Posterior cingulate gyrus (tissue), 11 donors: ENCODE measurements at regions not wholly inside any gene's neighbourhood (a gene's known extent, or its start where the extent isn't known, plus 50 kb on each side); places are given as distances from the start of the nearest gene placed in this dataset.

Source experiments
- DNase-seq, 10 donors: peaks; one replicate each; pipeline versions ENCODE4 v3.0.0 to v3.0.0-alpha.2; 2020 to 2021; ENCODE audit warnings: mixed read lengths in 3 of 10
- intact Hi-C: fragments of 100-400 bp; cut with DNase I; formaldehyde crosslinking; loops from one replicate; pipeline ENCODE4 v1.15.1; 2023

DNA sequence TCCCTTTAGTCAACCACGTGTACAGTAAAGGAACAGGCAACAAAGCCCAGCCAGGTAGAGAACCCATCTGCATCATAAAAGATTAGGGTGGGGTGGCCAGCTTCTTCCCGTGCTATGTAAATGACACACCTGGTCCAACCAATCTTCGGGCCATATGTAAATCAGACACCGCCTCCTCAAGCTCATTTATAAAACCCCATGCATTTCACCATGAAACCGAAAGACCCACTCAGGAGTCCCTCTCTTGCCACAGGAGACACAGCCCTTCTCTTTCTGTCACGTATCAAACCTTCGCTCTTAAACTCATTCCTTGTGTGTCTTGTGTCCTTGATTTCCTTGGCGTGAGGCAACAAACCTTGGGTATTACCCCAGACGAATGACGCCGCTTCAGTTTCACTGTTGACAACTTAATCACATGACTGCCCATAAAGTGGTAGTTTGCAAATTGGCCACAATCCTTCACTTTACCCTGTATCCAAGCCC is 59.8 kb upstream of the TBPL2 start:
- intact Hi-C loops: no loop called here
- no peak for DNase-seq

DNA sequence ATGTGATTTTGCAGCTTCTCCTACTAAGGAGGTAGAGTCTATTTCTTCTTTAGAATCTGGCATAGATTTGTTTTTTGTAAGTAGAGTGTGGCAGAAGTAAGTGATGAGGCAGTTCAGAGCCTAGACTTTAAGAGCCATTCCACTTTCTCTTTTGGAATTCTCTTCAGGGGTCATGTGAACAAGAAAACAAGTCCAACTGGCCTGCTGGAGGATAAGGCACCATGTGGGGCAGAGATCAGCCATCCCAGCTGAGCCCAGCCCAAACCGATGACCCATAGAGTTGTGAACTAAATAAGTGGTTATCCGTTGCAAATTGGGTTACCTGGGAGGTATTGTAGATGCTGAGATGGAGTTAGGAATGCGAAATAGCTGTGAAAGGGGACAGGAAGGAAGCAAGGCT is 60.3 kb upstream of the TBPL2 start:
- intact Hi-C loops: no loop called here
- DNase-seq: no peak

DNA sequence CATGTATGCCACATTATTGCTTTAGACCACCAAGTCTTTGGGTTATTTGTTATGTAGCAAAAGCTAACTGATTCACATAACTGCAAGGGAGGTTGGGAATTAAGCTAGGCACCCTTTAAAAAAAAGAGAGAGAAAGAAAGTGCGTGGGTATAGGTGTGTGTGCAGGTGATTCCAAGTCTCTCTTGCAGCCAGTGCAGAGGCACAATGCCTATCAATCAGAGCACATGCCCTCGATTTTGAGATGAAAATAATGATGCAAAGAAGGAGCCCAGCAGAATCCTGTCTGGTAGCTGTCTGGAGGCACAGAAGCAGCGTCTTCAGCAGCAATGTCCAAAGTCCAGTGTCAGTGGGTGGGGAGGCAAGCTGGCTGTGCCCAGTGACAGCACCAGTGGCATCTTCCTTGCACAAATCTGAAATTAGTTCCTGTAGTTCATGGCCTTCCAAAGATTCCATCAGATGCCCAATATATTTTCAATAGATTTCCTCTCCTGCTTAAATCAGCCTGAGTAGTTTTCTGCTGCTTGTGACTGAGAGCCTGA is 62.4 kb upstream of the TBPL2 start:
- intact Hi-C loops: no loop called here
- DNase-seq: no peak

GRCh38 chr14:55505846-55506245 is 65.4 kb upstream of the TBPL2 start:
- no peak for DNase-seq
- intact Hi-C loops: no loop called here

DNA sequence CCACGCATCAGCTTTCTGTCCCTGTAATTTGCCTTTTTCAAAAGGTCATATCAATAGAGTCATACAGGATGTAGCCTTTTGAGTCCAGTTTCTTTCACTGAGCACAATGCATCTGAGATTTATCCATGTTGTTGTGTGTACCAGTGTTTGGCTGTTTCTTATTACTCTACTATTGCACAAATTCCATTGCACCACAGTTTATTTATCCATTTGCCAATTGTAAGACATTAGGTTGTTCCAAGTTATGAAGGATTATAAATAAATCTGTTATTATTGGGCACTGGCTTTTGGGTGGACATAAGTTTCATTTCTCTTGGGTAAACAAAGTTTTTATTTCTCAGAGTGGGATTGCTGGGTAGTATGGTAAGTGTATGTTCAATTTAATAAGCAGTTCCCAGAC is 68.3 kb upstream of the TBPL2 start:
- intact Hi-C loops: no loop called here
- no peak for DNase-seq

DNA sequence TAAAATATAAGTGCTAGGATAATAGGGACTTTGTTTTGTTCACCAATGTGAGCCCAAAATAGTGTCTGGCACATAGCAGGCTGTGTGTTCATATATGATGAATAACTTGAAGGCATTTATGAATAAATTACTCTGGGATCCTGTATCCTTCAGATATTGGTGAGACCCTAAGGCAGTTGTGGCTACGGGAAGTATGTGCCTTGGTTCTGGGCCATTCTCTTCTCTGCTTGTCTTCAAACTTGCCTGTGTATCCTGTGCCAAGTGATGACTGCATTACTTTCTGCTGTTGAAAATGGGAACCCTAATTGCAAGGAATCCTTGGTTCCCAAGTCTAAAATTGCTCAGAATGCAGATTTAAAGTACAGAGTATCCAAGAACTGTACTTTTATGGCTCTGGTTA is 67.6 kb upstream of the KTN1 start:
- intact Hi-C loops: no loop called here
- no peak for DNase-seq

DNA sequence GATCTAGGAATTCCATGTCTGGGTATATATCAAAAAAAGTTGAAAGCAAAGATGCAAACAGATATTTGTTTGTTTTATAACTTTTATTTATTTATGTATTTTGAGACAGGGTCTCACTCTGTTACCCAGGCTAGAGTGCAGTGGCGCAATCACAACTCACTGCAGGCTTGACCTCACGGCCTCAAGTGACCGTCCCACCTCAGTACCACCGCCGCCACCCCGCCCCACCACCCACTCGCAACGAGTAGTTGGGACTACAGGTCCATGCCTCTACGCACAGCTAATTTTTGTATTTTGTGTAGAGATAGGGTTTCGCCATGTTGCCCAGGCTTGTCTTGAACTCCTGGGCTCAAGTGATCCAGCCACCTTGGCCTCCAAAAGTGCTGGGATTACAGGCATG is 66.5 kb upstream of the KTN1 start:
- intact Hi-C loops: no loop called here

DNA sequence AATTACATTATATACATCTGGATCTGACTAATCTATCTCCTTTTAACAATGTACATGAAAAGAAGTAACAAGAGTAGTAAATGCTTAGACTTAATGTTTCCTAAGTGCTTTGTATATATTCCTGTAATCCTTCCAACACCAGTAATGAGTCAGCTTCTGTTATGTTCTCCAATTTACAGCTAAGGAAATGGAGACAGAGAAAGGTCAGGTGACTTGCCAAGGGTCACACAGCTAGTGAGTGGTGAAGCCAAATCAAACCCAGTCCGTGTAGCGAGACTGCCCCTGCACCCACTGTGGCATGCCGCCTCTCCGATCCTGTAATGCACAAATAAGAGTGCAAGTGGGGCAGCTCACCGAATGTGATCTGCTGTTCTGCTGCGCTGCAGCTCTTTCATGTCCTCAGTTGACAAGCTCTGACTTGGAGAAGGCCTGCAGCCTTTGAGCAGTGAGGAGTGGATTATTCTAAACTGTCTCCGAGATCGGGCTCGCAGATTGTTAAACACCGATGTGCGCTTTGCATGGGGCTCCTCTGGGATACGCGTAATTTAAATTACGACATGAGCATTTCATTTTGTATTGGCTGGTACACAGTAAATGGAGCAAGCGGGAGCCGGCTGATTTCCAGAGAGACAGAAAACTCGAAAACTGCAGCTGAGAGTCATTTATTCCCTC is 65.1 kb upstream of the KTN1 start:
- intact Hi-C loops: no loop called here
- DNase-seq: peak in 2 of 10 donors; percentile 10 to 11

More for the DNA sequence above, 66.5 kb upstream of the KTN1 start:
- no peak for DNase-seq

DNA sequence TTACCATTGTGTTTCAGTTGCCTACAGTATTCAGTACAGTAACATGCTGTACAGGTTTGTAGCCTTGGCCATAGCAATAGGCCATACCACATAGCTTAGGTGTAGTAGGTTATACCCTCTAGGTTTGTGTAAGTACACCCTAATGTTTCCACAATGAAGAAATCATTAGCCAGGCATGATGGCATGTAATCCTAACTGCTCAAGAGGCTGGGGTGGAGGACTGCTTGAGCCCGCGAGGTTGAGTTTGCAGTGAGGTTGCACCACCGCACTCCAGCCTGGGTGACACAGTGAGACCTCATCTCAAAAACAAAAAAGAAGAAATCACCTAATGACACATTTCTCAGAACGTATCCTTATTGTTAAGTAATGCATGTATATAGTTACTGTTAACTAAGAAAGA is 63.2 kb upstream of the KTN1 start:
- DNase-seq: no peak
- intact Hi-C loops: no loop called here

DNA sequence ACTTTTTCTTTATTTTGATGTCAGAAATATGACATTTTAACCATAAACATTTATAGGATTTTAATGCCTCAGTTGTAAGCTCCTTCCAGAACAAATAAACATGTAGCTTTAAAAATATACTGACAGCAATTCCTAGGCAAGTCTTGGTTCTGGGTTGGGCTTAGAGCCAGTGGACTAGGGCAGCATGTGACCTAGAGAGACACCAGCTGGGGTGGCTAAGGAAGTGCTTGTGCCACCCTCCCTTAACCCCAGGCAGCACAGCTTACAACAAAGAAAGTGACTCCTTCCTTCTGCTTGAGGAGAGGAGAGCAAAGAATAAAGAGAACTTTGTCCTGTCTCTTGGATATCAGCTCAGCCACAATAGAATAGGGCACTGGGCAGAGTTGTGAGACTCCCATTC is 61.6 kb upstream of the KTN1 start:
- DNase-seq: no peak
- intact Hi-C loops: no loop called here

GRCh38 chr14:55519473-55520080 is 60.4 kb upstream of the KTN1 start:
- DNase-seq: no peak
- intact Hi-C loops: no loop called here

GRCh38 chr14:55523321-55523720 is 56.7 kb upstream of the KTN1 start:
- DNase-seq: no peak
- intact Hi-C loops: no loop called here
